Astrocyte (in vitro differentiated cells and primary cell): ENCODE measurements at regions not wholly inside any gene's neighbourhood (a gene's known extent, or its start where the extent isn't known, plus 50 kb on each side); places are given as distances from the start of the nearest gene placed in this dataset.
A peak's percentile ranks its signal among the peaks of the same experiment; 100 is the strongest.

Experiments
- DNase-seq: peaks from one replicate; pipeline ENCODE4 v3.0.0-alpha.2; 2010; ENCODE audit warnings: low read depth
- FAIRE-seq: peaks from 2 replicates; lab custom pipeline; 2011; peaks lifted over from hg19 to GRCh38; lab: Jason Lieb, UNC
- H2AFZ ChIP-seq: 2 replicates; pipeline ENCODE4 v1.6.0; 2012; ENCODE audit warnings: low read depth, low read length, inconsistent platforms
- H3K27ac ChIP-seq: 2 replicates; pipeline ENCODE4 v1.5.1; 2011; ENCODE audit warnings: low read depth, low read length, inconsistent platforms
- H3K27me3 ChIP-seq: 2 replicates; pipeline ENCODE4 v1.6.0; 2011; ENCODE audit warnings: low read length, inconsistent platforms; ENCODE audit not compliant: insufficient read depth
- H3K36me3 ChIP-seq: 2 replicates; pipeline ENCODE4 v1.5.1; 2011; ENCODE audit warnings: low read length, inconsistent platforms; ENCODE audit not compliant: insufficient read depth
- H3K4me1 ChIP-seq: 2 replicates; pipeline ENCODE4 v1.5.1; 2011; ENCODE audit warnings: low read length, inconsistent platforms; ENCODE audit not compliant: insufficient read depth
- H3K4me2 ChIP-seq: 2 replicates; pipeline ENCODE4 v1.6.0; 2012; ENCODE audit warnings: low read length, inconsistent platforms
- H3K4me3 ChIP-seq: 2 replicates; pipeline ENCODE4 v1.5.1; 2011; ENCODE audit warnings: low read depth, mild to moderate bottlenecking, low read length, inconsistent platforms; ENCODE audit not compliant: insufficient read depth
- H3K79me2 ChIP-seq: 2 replicates; pipeline ENCODE4 v1.6.0; 2012; ENCODE audit warnings: mild to moderate bottlenecking, low read length, inconsistent platforms; ENCODE audit not compliant: insufficient read depth
- H3K9ac ChIP-seq: 2 replicates; pipeline ENCODE4 v1.6.0; 2012; ENCODE audit warnings: mild to moderate bottlenecking, low read length, inconsistent platforms
- H3K9me3 ChIP-seq: 2 replicates; pipeline ENCODE4 v1.5.1; 2012; ENCODE audit warnings: low read depth, mild to moderate bottlenecking, low read length, inconsistent platforms; ENCODE audit not compliant: insufficient read depth
- H4K20me1 ChIP-seq: 2 replicates; pipeline ENCODE4 v1.6.0; 2012; ENCODE audit warnings: low read length, inconsistent platforms; ENCODE audit not compliant: insufficient read depth
- H3K27ac Mint-ChIP-seq: one replicate; pipeline ENCODE4 v1.8.0; 2021; ENCODE audit warnings: mild to moderate bottlenecking, mixed read lengths; ENCODE audit not compliant: unreplicated experiment
- H3K27me3 Mint-ChIP-seq: one replicate; pipeline ENCODE4 v1.8.0; 2021; ENCODE audit warnings: low read depth, mixed read lengths; ENCODE audit not compliant: unreplicated experiment
- H3K36me3 Mint-ChIP-seq: one replicate; pipeline ENCODE4 v1.8.0; 2021; ENCODE audit warnings: low read depth, mixed read lengths; ENCODE audit not compliant: unreplicated experiment
- H3K4me1 Mint-ChIP-seq: one replicate; pipeline ENCODE4 v1.8.0; 2021; ENCODE audit warnings: low read depth, mixed read lengths; ENCODE audit not compliant: unreplicated experiment
- H3K4me3 Mint-ChIP-seq: one replicate; pipeline ENCODE4 v1.8.0; 2021; ENCODE audit warnings: mild to moderate bottlenecking, moderate library complexity, mixed read lengths; ENCODE audit not compliant: unreplicated experiment
- H3K9me3 Mint-ChIP-seq: one replicate; pipeline ENCODE4 v1.8.0; 2021; ENCODE audit warnings: mild to moderate bottlenecking, mixed read lengths; ENCODE audit not compliant: unreplicated experiment
- CTCF ChIP-seq: IDR thresholded peaks from 2 replicates; pipeline ENCODE4 v1.5.1; 2011; ENCODE audit warnings: low read depth, mild to moderate bottlenecking, inconsistent platforms, low read length, moderate library complexity; ENCODE audit not compliant: insufficient read depth
- EZH2 ChIP-seq: IDR thresholded peaks from 2 replicates; pipeline ENCODE4 v1.6.1; 2012; ENCODE audit warnings: mild to moderate bottlenecking, low read length, inconsistent platforms; ENCODE audit not compliant: insufficient read depth

GRCh38 chr7:130831322-130831721 lies 97.3 kb upstream of the KLF14 start:
- Mint-ChIP-seq H3K4me3 (no peak overlapping the region), H3K9me3 (peaks cover 5% of the 10 kb centered on the region), H3K27ac (no peak overlapping the region), H3K27me3 (peaks cover 3% of the 10 kb centered on the region), H3K36me3 (no peaks in the 10 kb centered on the region), H3K4me1 (peaks cover 2% of the 10 kb centered on the region)
- H3K36me3 ChIP-seq = no peaks in the 10 kb centered on the region
- H3K27me3 ChIP-seq = no peaks in the 10 kb centered on the region
- H3K4me2 ChIP-seq = no peak overlapping the region
- no peak overlapping the region for H3K4me3 ChIP-seq
- H2AFZ ChIP-seq = no peak overlapping the region
- no peaks in the 10 kb centered on the region for H3K4me1 ChIP-seq
- no peaks in the 10 kb centered on the region for H3K9me3 ChIP-seq
- no peaks in the 10 kb centered on the region for H3K79me2 ChIP-seq
- FAIRE-seq (no peak), DNase-seq (no peak)
- H4K20me1 ChIP-seq = no peaks in the 10 kb centered on the region
- H3K9ac ChIP-seq = no peak overlapping the region
- TF ChIP-seq CTCF (no peak), EZH2 (no peak)
- no peak overlapping the region for H3K27ac ChIP-seq

GRCh38 chr7:130831817-130832481 lies 97.9 kb upstream of the KLF14 start:
- Mint-ChIP-seq H3K4me3 (no peak overlapping the region), H3K27ac (no peak overlapping the region), H3K4me1 (peaks cover 3% of the 10 kb centered on the region), H3K27me3 (peaks cover 3% of the 10 kb centered on the region), H3K36me3 (no peaks in the 10 kb centered on the region), H3K9me3 (peaks cover 2% of the 10 kb centered on the region)
- Histone ChIP-seq H3K4me3 (no peak overlapping the region), H3K79me2 (no peaks in the 10 kb centered on the region), H3K27ac (no peak overlapping the region), H3K9ac (no peak overlapping the region), H3K4me1 (no peaks in the 10 kb centered on the region), H3K27me3 (no peaks in the 10 kb centered on the region), H3K4me2 (no peak overlapping the region), H3K36me3 (no peaks in the 10 kb centered on the region), H2AFZ (no peak overlapping the region), H3K9me3 (no peaks in the 10 kb centered on the region), H4K20me1 (no peaks in the 10 kb centered on the region)
- TF ChIP-seq CTCF (peak; percentile 71), EZH2 (no peak)
- no peak for DNase-seq
- peak; percentile 56 for FAIRE-seq

GRCh38 chr7:130838738-130839137 lies 104.7 kb upstream of the KLF14 start:
- peak; percentile 81 for FAIRE-seq
- H3K27ac ChIP-seq = peak overlapping the region; percentile 80
- no peaks in the 10 kb centered on the region for H3K9me3 ChIP-seq
- DNase-seq = peak; percentile 96
- no peaks in the 10 kb centered on the region for H3K27me3 ChIP-seq
- TF ChIP-seq EZH2 (no peak), CTCF (no peak)
- no peaks in the 10 kb centered on the region for H3K79me2 ChIP-seq
- Mint-ChIP-seq H3K27ac (peak overlapping the region; percentile 59), H3K4me1 (peaks cover 25% of the 10 kb centered on the region), H3K4me3 (no peak overlapping the region), H3K27me3 (no peaks in the 10 kb centered on the region), H3K9me3 (no peaks in the 10 kb centered on the region), H3K36me3 (no peaks in the 10 kb centered on the region)
- H3K9ac ChIP-seq = no peak overlapping the region
- H3K4me1 ChIP-seq = peaks cover 18% of the 10 kb centered on the region
- no peaks in the 10 kb centered on the region for H3K36me3 ChIP-seq
- H3K4me2 ChIP-seq = peak overlapping the region; percentile 62
- no peak overlapping the region for H3K4me3 ChIP-seq
- H2AFZ ChIP-seq = no peak overlapping the region
- no peaks in the 10 kb centered on the region for H4K20me1 ChIP-seq
